NB4 (cell line): ENCODE measurements at regions not wholly inside any gene's neighbourhood (a gene's known extent, or its start where the extent isn't known, plus 50 kb on each side); places are given as distances from the start of the nearest gene placed in this dataset.

Experiments
- DNase-seq: peaks from one replicate; pipeline ENCODE4 v3.0.0; 2010; ENCODE audit warnings: low read depth
- H3K4me3 ChIP-seq: one replicate; pipeline ENCODE4 v1.5.1; 2011; ENCODE audit warnings: mild to moderate bottlenecking, low read depth, low read length, moderate library complexity
- MYC ChIP-seq: IDR thresholded peaks from 2 replicates; pipeline ENCODE4 v1.6.1; 2011; ENCODE audit warnings: low read depth, low read length
- POLR2A ChIP-seq: IDR thresholded peaks from 2 replicates; pipeline ENCODE4 v1.6.1; 2011; ENCODE audit warnings: mild to moderate bottlenecking; ENCODE audit not compliant: insufficient read length; ENCODE audit errors: extremely low read depth
- TF ChIP-seq, protein P1 (sequence below): IDR thresholded peaks from one replicate; pipeline ENCODE4 v1.5.1; 2012; ENCODE audit warnings: low read depth, low read length
- TF ChIP-seq, protein P2 (sequence below): IDR thresholded peaks from 2 replicates; pipeline ENCODE4 v1.6.1; 2011; ENCODE audit warnings: low read depth, low read length

DNA sequence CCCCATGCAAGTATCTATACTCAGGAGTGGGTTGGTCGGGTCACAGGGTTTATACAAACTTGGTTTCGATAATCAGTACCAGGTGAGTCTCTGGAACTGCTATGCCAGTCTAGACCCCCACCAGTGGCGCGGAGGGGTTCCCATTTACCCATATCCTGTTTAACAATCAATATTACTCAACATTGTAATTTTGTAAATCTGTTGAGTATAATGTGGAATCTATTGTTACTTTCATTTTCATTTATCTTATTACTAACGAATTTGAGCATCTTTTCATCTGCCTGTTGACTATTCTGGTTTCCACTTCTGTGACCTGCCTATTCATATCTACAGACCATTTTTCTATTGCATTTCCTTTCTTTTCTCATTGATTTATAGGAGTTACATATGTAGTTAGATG, 275.2 kb upstream of the CRY1 start:
- H3K4me3 ChIP-seq, result no peak overlapping the region
- DNase-seq, result no peak
- TF ChIP-seq MYC (no peak), POLR2A (no peak)
- TF ChIP-seq, protein P1, sequence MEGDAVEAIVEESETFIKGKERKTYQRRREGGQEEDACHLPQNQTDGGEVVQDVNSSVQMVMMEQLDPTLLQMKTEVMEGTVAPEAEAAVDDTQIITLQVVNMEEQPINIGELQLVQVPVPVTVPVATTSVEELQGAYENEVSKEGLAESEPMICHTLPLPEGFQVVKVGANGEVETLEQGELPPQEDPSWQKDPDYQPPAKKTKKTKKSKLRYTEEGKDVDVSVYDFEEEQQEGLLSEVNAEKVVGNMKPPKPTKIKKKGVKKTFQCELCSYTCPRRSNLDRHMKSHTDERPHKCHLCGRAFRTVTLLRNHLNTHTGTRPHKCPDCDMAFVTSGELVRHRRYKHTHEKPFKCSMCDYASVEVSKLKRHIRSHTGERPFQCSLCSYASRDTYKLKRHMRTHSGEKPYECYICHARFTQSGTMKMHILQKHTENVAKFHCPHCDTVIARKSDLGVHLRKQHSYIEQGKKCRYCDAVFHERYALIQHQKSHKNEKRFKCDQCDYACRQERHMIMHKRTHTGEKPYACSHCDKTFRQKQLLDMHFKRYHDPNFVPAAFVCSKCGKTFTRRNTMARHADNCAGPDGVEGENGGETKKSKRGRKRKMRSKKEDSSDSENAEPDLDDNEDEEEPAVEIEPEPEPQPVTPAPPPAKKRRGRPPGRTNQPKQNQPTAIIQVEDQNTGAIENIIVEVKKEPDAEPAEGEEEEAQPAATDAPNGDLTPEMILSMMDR, result no peak
- TF ChIP-seq, protein P2, sequence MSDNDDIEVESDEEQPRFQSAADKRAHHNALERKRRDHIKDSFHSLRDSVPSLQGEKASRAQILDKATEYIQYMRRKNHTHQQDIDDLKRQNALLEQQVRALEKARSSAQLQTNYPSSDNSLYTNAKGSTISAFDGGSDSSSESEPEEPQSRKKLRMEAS, result no peak

GRCh38 chr12:107369006-107369405, 275.7 kb upstream of the CRY1 start:
- TF ChIP-seq, protein P1, result no peak
- TF ChIP-seq, protein P2, result no peak
- TF ChIP-seq POLR2A, result no peak
- TF ChIP-seq MYC, result no peak

GRCh38 chr12:107369679-107370078, 276.3 kb upstream of the CRY1 start:
- TF ChIP-seq, protein P2, result no peak
- TF ChIP-seq, protein P1, result no peak
- TF ChIP-seq POLR2A, result no peak
- TF ChIP-seq MYC, result no peak
- no peak for DNase-seq
- H3K4me3 ChIP-seq, result no peak overlapping the region

More at GRCh38 chr12:107369006-107369405, 275.7 kb upstream of the CRY1 start:
- no peak for DNase-seq
- no peak overlapping the region for H3K4me3 ChIP-seq

DNA sequence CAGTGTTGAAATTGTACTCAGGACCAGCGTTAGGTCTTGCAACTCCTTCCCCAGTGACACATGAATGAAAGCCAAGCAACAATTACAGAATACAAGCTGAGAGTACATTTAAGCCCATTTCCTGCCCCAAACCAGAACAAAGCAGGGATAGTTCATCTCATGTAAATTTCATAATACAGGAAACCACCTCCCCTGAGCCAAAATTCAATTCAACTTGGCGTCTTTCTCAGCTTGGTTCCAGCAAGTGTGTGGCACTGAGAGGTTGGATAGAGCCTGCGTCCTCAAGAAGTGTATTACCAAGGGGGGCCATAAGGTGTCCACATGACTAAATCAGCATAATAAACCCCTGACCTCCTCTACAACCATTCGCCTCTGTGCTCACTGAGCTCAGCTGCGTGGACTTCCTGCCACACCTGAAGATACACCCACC, 278.9 kb upstream of the CRY1 start:
- no peak for TF ChIP-seq POLR2A
- no peak for TF ChIP-seq MYC
- TF ChIP-seq, protein P2, result no peak
- TF ChIP-seq, protein P1, result no peak
- no peak overlapping the region for H3K4me3 ChIP-seq
- peak; percentile 74 for DNase-seq

- peak; percentile 25 for DNase-seq
These were observed 280.0 kb upstream of the CRY1 start for GRCh38 chr12:107373238-107373809.

GRCh38 chr12:107374161-107374840, 281.0 kb upstream of the CRY1 start:
- TF ChIP-seq MYC (no peak), POLR2A (no peak)
- TF ChIP-seq, protein P2, result no peak
- TF ChIP-seq, protein P1, result no peak
- H3K4me3 ChIP-seq, result no peak overlapping the region
- no peak for DNase-seq

More at GRCh38 chr12:107373238-107373809, 280.0 kb upstream of the CRY1 start:
- no peak for TF ChIP-seq POLR2A
- TF ChIP-seq MYC, result no peak
- H3K4me3 ChIP-seq, result no peak overlapping the region
